Caco-2 (cell line): ENCODE measurements at regions not wholly inside any gene's neighbourhood (a gene's known extent, or its start where the extent isn't known, plus 50 kb on each side); places are given as distances from the start of the nearest gene placed in this dataset.

ENCODE experiments used
- BruUV-seq: library from RNA; stranded (reverse); fragments of 400-500 nt; replicated peaks from 2 replicates; lab custom pipeline; 2021; lab: Mats Ljungman, UMichigan
- CTCF ChIA-PET: fragments of 300-600 bp; sonication (Branson Sonifier 250); formaldehyde crosslinking; loops from one replicate; lab custom pipeline; 2022; ENCODE audit warnings: antibody characterized with exemption; lab: Charles Lee
- POLR2A ChIA-PET: fragments of 300-600 bp; sonication (Branson Sonifier 250); formaldehyde crosslinking; loops from one replicate; lab custom pipeline; 2022; ENCODE audit warnings: antibody characterized with exemption; lab: Charles Lee
- DNase-seq, 2 experiments: peaks; one replicate each; pipeline versions ENCODE4 v3.0.0 to v3.0.0-alpha.2; 2020 to 2022
- H3K27me3 ChIP-seq: replicated peaks from 2 replicates; pipeline ENCODE4 v1.6.0; 2011; ENCODE audit warnings: low read length; ENCODE audit not compliant: control insufficient read depth, insufficient read depth
- H3K36me3 ChIP-seq: 2 replicates; pipeline ENCODE4 v1.5.1; 2011; ENCODE audit warnings: low read length; ENCODE audit not compliant: control insufficient read depth, insufficient read depth
- H3K4me1 ChIP-seq: fragments of 250-450 bp; sonication (Bioruptor Pico); 2 replicates; pipeline ENCODE4 v1.5.1; 2020; ENCODE audit warnings: mild to moderate bottlenecking
- H3K4me3 ChIP-seq: 2 replicates; pipeline ENCODE4 v1.5.1; 2011; ENCODE audit warnings: low read depth, mild to moderate bottlenecking, control low read depth, low read length
- H3K9me3 ChIP-seq: fragments of 250-450 bp; sonication (Bioruptor Pico); 2 replicates; pipeline ENCODE4 v1.5.1; 2020; ENCODE audit warnings: mild to moderate bottlenecking, moderate library complexity
- H3K27ac Mint-ChIP-seq: one replicate; pipeline ENCODE4 v1.8.0; 2022; ENCODE audit warnings: mixed read lengths; ENCODE audit not compliant: unreplicated experiment
- H3K27me3 Mint-ChIP-seq: one replicate; pipeline ENCODE4 v1.8.0; 2022; ENCODE audit warnings: mixed read lengths; ENCODE audit not compliant: insufficient read depth, unreplicated experiment
- H3K36me3 Mint-ChIP-seq: one replicate; pipeline ENCODE4 v1.8.0; 2022; ENCODE audit warnings: mild to moderate bottlenecking, mixed read lengths; ENCODE audit not compliant: insufficient read depth, unreplicated experiment
- H3K4me1 Mint-ChIP-seq: one replicate; pipeline ENCODE4 v1.8.0; 2022; ENCODE audit warnings: low read depth, mixed read lengths; ENCODE audit not compliant: unreplicated experiment
- H3K4me3 Mint-ChIP-seq: one replicate; pipeline ENCODE4 v1.8.0; 2022; ENCODE audit warnings: mild to moderate bottlenecking, moderate library complexity, mixed read lengths; ENCODE audit not compliant: unreplicated experiment
- H3K9me3 Mint-ChIP-seq: one replicate; pipeline ENCODE4 v1.8.0; 2022; ENCODE audit warnings: mixed read lengths; ENCODE audit not compliant: unreplicated experiment
- intact Hi-C: fragments of 100-400 bp; cut with micrococcal nuclease; formaldehyde crosslinking; loops from one replicate; pipeline ENCODE4 v1.10.0; 2022; ENCODE audit not compliant: unreplicated experiment
- TF ChIP-seq, protein P1 (sequence below), 2 experiments: fragments of 200-600 bp in 1 of 2; IDR thresholded peaks; 1 replicate in 1 of 2; 2 replicates in 1 of 2; pipeline versions ENCODE4 v1.5.1 to v1.8.0; 2011 to 2022; ENCODE audit warnings: antibody characterized with exemption in 1 of 2, control low read depth in 1 of 2, inconsistent platforms in 1 of 2, low read depth in 1 of 2, low read length in 1 of 2, mild to moderate bottlenecking in 1 of 2, moderate library complexity in 1 of 2; ENCODE audit not compliant: insufficient read depth in 1 of 2, severe bottlenecking in 1 of 2, unreplicated experiment in 1 of 2

DNA sequence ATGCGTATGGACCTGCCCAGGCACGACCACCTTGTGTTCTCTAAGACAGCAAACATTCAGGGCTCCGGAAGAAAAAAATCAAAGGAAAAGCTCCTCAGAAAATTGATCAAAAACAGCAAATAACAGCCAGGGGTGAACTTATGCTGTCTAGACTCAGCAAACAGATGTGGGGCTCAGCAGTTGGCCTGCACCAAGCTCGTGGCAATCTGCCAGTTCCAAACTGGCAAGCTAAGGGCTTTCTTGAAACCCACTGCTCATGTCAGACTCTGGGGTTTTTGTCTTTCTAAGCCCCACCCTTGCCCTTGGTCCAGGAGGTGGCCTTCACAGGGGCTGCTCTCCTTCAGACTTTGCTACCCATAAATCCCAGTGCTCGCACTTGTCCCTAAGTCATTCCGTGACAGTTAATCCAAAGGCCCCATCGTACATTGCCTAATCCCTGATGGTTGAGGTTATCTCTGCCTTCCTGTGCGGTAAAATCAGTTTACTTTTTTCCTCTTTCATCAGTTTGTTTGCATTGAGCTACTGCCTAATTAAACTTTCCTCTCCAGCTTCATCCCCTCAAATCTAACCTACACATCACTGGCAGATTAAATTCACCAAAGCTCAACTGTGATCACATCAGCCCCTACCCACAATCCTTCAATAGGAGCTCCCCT lies 408.0 kb downstream of the LRATD1 start:
- no peaks in the 10 kb centered on the region for H3K4me1 ChIP-seq
- no peaks in the 10 kb centered on the region for H3K4me1 Mint-ChIP-seq
- BruUV-seq: no TSS peak
- H3K9me3 ChIP-seq: no peaks in the 10 kb centered on the region
- ChIA-PET CTCF (no interaction called here), POLR2A (no interaction called here)
- no peaks in the 10 kb centered on the region for H3K36me3 Mint-ChIP-seq
- H3K27me3 ChIP-seq: no peaks in the 10 kb centered on the region; the same call in 1 of the 2 replicates
- no peak for DNase-seq
- no peaks in the 10 kb centered on the region for H3K36me3 ChIP-seq
- no peak overlapping the region for H3K4me3 ChIP-seq
- no peak overlapping the region for H3K4me3 Mint-ChIP-seq
- intact Hi-C loops: no loop called here
- H3K9me3 Mint-ChIP-seq: no peaks in the 10 kb centered on the region
- TF ChIP-seq, protein P1, sequence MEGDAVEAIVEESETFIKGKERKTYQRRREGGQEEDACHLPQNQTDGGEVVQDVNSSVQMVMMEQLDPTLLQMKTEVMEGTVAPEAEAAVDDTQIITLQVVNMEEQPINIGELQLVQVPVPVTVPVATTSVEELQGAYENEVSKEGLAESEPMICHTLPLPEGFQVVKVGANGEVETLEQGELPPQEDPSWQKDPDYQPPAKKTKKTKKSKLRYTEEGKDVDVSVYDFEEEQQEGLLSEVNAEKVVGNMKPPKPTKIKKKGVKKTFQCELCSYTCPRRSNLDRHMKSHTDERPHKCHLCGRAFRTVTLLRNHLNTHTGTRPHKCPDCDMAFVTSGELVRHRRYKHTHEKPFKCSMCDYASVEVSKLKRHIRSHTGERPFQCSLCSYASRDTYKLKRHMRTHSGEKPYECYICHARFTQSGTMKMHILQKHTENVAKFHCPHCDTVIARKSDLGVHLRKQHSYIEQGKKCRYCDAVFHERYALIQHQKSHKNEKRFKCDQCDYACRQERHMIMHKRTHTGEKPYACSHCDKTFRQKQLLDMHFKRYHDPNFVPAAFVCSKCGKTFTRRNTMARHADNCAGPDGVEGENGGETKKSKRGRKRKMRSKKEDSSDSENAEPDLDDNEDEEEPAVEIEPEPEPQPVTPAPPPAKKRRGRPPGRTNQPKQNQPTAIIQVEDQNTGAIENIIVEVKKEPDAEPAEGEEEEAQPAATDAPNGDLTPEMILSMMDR (IDR thresholded peaks at IDR 0.05; ENCODE audit: insufficient read depth in 1 of 2, low read depth in 1 of 2, low read length in 1 of 2, severe bottlenecking in 1 of 2, unreplicated experiment in 1 of 2): no peak
- peaks cover 3% of the 10 kb centered on the region for H3K27me3 Mint-ChIP-seq
- no peak overlapping the region for H3K27ac Mint-ChIP-seq

DNA sequence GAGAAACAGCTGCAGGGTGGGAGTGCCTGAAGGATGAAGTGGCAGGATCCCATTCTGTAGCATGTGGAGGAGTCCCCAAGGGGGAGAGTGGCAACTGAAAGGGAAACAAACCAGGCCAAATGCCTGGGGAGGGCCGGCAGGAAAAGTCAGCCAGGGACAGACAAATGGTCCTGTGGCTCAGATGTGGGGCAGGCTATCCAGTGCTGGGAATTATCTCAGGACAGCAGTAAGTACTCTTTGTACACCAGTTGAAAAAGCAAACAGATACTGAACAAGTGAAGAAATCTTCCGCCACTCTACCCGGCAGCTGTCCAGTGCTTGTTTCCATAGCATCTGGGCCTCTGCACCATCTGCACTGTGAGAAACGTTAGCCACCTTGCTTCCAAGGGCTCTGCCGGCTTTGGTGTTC lies 408.9 kb downstream of the LRATD1 start:
- Mint-ChIP-seq H3K27ac (no peak overlapping the region), H3K27me3 (peaks cover 6% of the 10 kb centered on the region), H3K9me3 (no peaks in the 10 kb centered on the region), H3K4me3 (no peak overlapping the region), H3K4me1 (no peaks in the 10 kb centered on the region), H3K36me3 (no peaks in the 10 kb centered on the region)
- no peak for DNase-seq
- no TSS peak for BruUV-seq
- no peaks in the 10 kb centered on the region for H3K4me1 ChIP-seq
- intact Hi-C loops: no loop called here
- no peaks in the 10 kb centered on the region for H3K9me3 ChIP-seq
- no peaks in the 10 kb centered on the region for H3K36me3 ChIP-seq
- no peak overlapping the region for H3K4me3 ChIP-seq
- H3K27me3 ChIP-seq: no peaks in the 10 kb centered on the region; the same call in 1 of the 2 replicates
- ChIA-PET POLR2A (no interaction called here), CTCF (interaction anchor here (0.5 kb wide), 1 partner anchor 15 kb away, joined by 3 read pairs; no protein-coding TSS in a partner anchor)
- TF ChIP-seq, protein P1 (IDR thresholded peaks at IDR 0.05; ENCODE audit: insufficient read depth in 1 of 2, low read depth in 1 of 2, low read length in 1 of 2, severe bottlenecking in 1 of 2, unreplicated experiment in 1 of 2): no peak

DNA sequence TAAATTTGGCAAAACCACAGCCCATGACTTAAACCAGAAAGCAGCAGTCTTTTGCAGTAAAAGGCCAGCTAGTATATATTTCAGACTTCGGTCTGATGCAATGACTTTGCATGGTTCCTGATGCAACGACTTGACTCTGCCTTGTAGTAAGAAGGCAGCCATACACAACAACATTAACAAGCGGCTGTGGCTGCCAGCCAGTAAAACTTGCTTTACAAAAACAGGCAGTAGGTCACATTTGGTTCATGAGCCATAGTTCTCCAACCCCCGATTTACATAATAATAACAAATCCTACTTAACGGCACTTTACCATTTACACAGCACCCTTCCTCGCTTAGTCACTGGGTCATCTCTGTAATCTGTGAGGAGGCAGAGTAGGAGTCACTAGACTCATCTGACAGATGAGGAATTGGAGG lies 410.3 kb downstream of the LRATD1 start:
- POLR2A ChIA-PET: no interaction called here
- Mint-ChIP-seq H3K4me3 (no peak overlapping the region), H3K9me3 (no peaks in the 10 kb centered on the region), H3K27me3 (peaks cover 6% of the 10 kb centered on the region), H3K36me3 (no peaks in the 10 kb centered on the region), H3K27ac (no peak overlapping the region), H3K4me1 (no peaks in the 10 kb centered on the region)
- Histone ChIP-seq H3K4me1 (no peaks in the 10 kb centered on the region), H3K9me3 (no peaks in the 10 kb centered on the region), H3K36me3 (no peaks in the 10 kb centered on the region), H3K4me3 (no peak overlapping the region), H3K27me3 (no peaks in the 10 kb centered on the region; the same call in 1 of the 2 replicates)
- CTCF ChIA-PET: no interaction called here
- DNase-seq: no peak
- no TSS peak for BruUV-seq
- TF ChIP-seq, protein P1 (IDR thresholded peaks at IDR 0.05; ENCODE audit: insufficient read depth in 1 of 2, low read depth in 1 of 2, low read length in 1 of 2, severe bottlenecking in 1 of 2, unreplicated experiment in 1 of 2): no peak
- intact Hi-C loops: no loop called here
